ENCODE measurements at regions not wholly inside any gene's neighbourhood (a gene's known extent, or its start where the extent isn't known, plus 50 kb on each side); places are given as distances from the start of the nearest gene placed in this dataset.

DNA sequence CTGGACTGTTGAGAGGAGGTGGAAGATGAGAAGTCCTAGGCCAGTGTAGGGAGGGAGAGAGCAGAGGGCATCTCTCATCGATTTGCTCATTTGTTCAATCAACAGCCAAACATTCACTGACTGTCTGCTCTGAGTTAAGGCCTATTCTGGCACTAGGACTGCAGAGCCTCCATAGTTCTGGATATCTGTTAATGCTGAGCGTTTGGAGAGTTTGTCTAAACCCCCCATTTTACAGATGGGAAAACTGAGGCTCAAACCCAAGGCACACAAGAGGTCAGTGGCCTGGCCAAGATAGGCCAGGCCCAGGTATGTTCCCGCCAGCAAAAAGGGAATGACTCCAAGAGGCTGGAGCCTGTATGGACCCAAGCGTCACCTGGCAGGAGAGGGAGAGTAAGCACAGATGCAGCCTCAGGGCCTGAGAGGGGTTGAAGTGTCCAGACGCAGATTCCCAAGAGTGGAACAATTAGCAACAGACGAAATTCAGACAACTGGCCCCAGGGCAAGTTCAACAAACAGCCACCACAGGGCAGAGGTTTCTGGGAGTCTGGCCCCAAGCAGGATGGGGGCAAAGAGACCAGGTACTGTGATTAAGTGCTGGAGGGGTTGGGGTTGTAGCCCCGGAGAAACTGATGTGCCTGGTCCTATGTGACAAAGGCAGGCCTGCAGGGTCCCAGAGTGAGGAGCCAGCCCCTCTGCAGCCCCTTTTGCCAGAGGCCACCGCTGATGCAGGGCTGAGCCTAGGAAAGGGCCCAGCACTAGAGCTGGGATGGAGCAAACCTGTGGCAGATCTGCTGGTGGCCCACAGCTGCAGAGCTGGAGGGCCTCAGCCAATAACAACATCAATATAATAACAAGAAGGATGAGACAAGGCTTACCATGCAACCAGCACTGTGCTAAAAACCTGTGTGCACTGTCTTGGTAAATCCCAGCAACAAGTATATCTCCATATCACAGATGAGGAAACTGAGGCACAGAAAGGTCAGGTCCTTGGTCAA is 245.1 kb upstream of the TLE3 start:
- TF ChIP-seq, protein P1, sequence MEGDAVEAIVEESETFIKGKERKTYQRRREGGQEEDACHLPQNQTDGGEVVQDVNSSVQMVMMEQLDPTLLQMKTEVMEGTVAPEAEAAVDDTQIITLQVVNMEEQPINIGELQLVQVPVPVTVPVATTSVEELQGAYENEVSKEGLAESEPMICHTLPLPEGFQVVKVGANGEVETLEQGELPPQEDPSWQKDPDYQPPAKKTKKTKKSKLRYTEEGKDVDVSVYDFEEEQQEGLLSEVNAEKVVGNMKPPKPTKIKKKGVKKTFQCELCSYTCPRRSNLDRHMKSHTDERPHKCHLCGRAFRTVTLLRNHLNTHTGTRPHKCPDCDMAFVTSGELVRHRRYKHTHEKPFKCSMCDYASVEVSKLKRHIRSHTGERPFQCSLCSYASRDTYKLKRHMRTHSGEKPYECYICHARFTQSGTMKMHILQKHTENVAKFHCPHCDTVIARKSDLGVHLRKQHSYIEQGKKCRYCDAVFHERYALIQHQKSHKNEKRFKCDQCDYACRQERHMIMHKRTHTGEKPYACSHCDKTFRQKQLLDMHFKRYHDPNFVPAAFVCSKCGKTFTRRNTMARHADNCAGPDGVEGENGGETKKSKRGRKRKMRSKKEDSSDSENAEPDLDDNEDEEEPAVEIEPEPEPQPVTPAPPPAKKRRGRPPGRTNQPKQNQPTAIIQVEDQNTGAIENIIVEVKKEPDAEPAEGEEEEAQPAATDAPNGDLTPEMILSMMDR (IDR thresholded peaks at IDR 0.05) = no peak
- no peak for TF ChIP-seq POLR2A (IDR thresholded peaks at IDR 0.05)

Data from prostate gland (tissue), 2 donors.